Testis (tissue), 2 donors: ENCODE measurements at regions not wholly inside any gene's neighbourhood (a gene's known extent, or its start where the extent isn't known, plus 50 kb on each side); places are given as distances from the start of the nearest gene placed in this dataset.
"Not testable (repeated sequence)": the region's sequence is repeated elsewhere in the genome, so short reads cannot be mapped to it uniquely, and the experiment has no call there.

Experiments
- POLR2A ChIP-seq: fragments of 450-650 bp; IDR thresholded peaks from one replicate; pipeline ENCODE4 v1.6.1; 2017; ENCODE audit warnings: antibody characterized with exemption, mild to moderate bottlenecking, moderate library complexity
- TF ChIP-seq, protein P1 (sequence below), 3 experiments: fragments of 450-650 bp in 2 of 3; fragments of 200-600 bp in 1 of 3; sonication (generic) in 1 of 3; IDR thresholded peaks; one replicate each; pipeline ENCODE4 v1.5.1; 2016 to 2019; ENCODE audit warnings: antibody characterized with exemption in 3 of 3, mild to moderate bottlenecking in 2 of 3, moderate library complexity in 1 of 3

DNA sequence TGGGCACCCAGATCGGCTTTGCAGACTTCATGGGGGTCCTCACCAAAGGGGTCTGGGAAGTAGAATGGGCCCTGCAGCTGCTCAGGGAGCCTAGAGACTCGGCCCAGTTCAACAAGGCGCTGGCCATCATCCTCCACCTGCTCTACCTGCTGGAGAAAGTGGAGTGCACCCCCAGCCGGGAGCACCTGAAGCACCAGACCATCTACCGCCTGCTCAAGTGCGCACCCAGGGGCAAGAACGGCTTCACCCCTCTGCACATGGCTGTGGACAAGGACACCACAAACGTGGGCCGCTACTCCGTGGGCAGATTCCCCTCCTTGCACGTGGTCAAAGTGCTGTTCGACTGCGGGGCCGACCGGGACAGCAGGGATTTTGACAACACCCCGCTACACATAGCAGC lies 515.0 kb downstream of the TUBA3C start:
- TF ChIP-seq, protein P1, sequence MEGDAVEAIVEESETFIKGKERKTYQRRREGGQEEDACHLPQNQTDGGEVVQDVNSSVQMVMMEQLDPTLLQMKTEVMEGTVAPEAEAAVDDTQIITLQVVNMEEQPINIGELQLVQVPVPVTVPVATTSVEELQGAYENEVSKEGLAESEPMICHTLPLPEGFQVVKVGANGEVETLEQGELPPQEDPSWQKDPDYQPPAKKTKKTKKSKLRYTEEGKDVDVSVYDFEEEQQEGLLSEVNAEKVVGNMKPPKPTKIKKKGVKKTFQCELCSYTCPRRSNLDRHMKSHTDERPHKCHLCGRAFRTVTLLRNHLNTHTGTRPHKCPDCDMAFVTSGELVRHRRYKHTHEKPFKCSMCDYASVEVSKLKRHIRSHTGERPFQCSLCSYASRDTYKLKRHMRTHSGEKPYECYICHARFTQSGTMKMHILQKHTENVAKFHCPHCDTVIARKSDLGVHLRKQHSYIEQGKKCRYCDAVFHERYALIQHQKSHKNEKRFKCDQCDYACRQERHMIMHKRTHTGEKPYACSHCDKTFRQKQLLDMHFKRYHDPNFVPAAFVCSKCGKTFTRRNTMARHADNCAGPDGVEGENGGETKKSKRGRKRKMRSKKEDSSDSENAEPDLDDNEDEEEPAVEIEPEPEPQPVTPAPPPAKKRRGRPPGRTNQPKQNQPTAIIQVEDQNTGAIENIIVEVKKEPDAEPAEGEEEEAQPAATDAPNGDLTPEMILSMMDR (IDR thresholded peaks at IDR 0.05) = not testable (repeated sequence)
- not testable (repeated sequence) for TF ChIP-seq POLR2A
